ENCODE measurements at regions not wholly inside any gene's neighbourhood (a gene's known extent, or its start where the extent isn't known, plus 50 kb on each side); places are given as distances from the start of the nearest gene placed in this dataset.

- H3K4me3 ChIP-seq (replicated peaks; ENCODE audit: low read depth, low read length): no peak overlapping the region
- DNase-seq (ENCODE audit: low read depth): no peak
- no peak for TF ChIP-seq CTCF (IDR thresholded peaks at IDR 0.05; ENCODE audit: low read length, missing control alignments)
Observed at GRCh38 chr7:22874904-22875303, 52.3 kb upstream of the TOMM7 start.

Data from fibroblast of pulmonary artery (primary cell).